ENCODE measurements at regions not wholly inside any gene's neighbourhood (a gene's known extent, or its start where the extent isn't known, plus 50 kb on each side); places are given as distances from the start of the nearest gene placed in this dataset.

DNA sequence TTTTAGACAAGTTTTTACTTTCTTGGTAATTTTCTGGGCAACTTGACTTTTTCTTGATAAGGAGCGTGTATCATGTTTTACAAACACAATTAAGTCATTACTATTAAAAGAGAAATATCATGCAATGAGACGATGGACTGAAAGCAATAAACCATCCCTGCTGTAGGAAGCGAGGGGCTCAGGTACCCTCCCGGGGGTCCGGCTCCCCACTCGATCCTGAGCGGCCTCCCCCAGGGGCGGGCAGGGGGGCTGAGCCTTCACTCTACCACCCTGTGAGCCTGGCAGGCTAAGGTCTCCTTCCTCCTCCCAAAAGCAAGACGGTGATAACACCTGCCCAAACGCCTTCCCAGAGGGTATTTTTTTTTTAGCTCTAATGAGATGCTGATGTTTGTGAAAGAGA is 51.8 kb upstream of the ADGRA1 start:
- DNase-seq = no peak

DNA sequence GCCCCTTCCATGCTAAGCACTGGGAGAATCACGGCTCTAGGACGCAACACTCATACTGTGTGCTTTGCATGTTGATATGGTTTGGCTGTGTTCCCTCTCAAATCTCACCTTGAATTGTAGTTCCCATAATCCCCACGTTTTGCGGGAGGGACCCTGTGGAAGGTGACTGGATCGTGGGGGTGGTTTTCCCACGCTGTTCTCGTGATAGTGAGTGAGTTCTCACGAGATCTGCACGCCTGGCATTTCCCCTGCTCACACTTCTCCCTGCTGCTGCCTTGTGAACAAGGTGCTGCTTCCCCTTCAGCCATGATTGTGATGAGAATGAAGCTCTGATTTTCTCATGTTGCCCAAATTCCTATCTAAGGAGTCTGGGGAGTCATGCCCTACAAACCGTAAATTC is 53.0 kb upstream of the ADGRA1 start:
- no peak for DNase-seq

DNA sequence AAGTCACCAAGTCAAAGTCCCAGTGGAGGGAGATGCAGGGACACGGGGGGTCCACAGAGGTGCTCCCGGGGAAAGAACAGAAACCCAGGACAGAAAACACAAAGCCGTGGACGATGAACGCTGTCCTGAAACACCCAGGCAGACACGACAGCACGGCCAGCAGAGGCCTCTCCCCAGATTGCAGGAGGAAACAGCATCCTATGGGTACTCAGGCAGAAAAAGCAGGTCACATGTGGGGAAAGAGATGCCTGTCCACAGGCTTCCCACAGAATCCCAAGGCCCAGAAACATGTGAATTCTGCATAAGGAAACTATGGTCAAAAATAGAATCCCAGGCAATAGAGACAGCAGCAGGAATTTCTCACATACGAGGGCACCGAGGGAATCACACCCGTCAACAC is 53.6 kb upstream of the ADGRA1 start:
- no peak for DNase-seq

DNA sequence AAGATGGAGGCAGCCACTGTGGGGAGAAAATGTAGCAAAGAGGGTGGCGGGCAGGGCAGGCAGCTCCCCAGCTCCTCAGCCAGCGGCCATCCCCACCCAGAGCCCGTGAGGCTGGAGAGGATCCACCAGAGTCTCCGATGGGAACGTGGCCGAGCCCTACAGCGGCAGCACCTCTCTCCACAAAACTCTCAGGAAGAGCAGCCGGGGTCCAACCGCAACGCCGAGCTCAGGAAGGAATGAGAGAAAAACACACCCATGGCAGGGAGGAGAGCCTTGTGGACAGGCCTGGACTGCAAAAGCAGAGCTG is 54.0 kb upstream of the ADGRA1 start:
- no peak for DNase-seq

DNA sequence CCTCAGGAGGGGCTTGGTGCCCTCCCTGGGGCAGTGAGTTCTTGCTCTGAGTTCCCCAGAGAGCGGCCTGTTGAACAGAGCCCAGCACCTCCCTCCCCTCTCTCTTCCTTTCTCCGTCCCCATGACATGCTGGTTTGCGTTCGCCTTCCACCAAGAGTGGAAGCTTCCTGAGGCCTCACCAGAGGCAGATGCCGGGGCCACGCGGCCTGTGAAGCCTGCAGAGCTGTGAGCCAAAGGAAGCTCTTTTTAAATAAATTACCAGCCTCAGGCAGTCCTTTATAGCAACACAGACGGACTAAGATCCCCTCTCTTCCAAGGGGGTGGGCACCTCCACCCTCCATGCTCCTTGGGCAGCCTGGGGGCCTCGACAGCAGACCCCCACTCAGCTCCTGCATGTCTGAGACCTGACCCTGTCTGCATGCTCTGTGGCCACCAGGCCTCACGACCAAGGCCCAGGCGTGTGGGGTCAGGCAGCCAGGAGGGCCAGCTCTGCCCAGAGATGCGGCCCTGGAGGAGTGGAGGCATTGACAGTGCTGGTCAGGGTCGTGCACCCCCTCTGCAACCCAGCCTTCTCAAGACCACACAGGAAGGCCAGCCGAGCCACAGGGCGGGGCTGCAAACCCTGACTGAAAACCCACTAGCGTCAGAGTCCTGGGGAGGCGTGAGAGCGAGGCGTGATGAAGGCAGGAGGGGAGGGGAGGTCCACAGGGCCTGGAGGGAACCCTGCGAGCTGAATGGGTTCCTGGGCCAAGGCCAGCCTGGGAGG is 54.6 kb upstream of the ADGRA1 start:
- no peak for DNase-seq

DNA sequence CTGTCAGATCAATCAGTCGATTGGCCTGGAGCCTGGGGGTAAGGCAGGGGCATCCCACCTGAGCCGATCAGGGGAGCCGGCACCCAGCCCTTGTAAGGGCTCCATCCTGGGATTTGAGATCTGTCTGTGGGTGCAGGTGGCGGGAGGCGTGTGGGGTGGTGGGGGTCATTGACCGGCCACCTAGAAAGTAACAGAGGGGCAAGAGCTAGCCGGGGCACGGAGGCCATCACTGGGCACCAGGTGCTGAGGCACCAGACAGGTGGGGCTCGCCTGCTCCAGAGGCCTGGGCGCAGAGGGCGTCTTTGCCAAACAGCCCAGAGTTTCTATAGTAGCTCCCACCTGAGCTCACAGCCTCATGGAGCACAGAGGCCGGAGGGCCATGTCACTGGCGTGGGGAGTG is 55.5 kb upstream of the ADGRA1 start:
- DNase-seq = no peak

DNA sequence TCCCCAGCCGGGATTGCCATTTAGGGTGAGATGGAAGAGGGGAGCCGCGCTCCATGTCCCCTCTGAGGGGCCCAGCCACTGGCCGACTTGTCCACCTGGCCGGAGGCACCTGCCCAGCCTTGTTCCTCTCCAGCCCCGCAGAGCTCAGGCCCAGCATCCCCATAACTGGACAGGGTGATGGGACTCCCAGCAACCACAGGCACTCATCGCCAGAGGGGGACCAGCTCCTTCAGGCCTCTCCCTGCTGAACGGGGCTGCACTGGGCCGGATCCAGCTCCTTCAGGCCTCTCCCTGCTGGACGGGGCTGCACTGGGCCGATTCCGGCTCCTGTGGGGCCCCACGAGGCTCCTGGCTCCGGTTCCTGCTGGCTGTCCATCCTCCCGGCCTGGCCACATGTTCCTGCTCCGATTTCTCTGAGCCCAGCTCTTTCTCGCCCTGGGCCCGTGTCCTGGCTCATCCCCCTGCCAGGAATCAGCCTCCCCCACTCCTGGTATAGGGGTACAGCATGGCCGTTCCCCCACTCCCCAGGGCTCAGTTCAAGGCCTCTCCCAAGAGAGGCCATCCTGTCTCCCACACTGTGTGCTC is 56.1 kb upstream of the ADGRA1 start:
- no peak for DNase-seq

DNA sequence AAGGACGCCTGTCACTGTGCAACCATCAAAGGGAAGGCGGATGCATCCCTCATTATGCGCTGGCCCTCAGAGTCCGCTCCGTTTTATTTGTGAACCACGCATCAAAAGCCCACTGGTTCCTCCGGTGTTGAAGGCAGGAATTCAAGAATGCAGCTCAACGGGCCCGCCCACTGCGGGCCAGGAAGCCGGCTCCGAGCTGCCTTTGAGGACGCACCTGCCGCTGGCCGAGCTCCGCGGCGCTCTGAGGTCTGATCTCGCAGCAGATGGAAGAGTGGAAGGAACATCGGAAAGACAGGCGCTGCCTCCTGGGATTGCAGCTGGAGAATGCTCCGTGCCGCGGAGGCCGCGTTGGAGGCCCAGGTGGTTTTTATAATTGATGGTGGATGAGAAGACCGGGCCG is 56.9 kb upstream of the ADGRA1 start:
- peak in 1 of 2 experiments; percentile 2 for DNase-seq

DNA sequence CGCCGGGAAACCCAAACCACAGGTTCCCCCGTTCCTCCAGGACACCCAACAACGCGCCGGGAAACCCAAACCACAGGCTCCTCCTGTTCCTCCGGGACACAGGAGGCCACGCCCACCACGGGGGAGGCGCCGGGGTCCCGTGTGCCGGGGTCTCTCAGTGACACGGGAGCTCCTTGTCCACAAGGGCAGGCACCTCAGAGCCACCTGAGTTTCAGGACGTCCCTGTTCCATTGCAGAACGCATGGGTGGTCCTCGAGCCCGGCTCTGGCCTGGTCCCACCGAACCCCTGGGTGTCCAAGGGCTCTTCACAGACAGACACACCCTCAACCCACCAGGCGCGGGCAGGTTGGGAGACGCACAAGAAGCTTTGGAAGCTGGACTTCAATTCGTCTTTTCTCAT is 57.6 kb upstream of the ADGRA1 start:
- no peak for DNase-seq

DNA sequence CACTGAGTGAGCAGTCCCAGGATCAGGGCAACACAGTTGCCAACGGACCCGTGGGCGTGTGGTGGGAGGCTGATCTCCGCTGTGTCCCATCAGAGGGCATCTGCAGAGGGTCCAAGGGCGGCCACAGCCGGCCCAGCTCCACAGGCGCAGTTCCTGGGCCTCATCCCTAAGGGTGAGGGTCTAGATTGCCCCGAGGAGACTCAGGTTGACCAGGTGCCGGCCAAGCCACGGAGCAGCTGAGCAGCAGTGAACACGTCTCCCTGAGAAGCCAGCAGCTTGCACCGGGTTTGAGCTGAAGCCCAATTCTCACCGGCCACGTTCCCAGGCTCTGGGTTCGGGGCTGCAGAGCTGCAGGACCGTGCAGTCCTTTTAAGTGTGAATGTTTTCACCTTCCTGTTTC is 58.8 kb upstream of the ADGRA1 start:
- DNase-seq = no peak

DNA sequence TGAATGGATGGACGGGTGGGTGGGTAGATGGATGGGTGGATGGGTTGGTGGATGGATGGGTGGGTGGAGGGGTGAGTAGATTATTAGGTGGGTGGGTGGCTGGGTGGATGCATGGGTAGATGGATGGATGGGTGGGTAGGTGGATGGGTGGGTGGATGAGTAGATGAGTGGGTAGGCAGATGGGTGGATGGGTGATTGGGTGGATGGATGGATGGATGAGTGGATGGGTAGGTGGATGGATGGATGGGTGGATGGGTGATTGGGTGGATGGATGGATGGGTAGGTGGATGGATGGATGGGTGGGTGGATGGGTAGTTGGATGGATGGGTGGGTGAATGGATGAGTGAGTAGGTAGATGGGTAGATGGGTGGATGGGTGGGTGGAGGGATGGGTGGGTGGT is 59.6 kb upstream of the ADGRA1 start:
- no peak for DNase-seq

DNA sequence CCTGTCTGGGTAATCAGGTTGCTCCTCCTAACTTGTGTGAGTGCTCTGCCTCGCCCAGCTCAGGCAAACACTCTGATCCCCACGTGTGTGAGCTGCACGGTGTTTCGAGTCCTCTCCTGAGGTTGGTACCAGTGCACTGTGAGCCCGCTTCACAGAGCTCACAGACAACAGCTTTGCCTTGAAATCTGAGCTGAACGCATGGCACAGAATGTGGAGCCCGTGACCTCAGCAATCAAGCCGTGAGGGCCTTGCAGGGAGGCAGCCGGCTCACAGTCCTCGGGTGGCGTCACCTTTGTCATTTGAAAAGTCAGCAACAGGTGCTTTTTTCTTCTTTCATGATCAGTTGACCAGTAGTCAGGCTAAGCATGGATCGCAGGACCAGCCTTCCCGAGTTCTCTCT is 60.2 kb upstream of the ADGRA1 start:
- DNase-seq = no peak

DNA sequence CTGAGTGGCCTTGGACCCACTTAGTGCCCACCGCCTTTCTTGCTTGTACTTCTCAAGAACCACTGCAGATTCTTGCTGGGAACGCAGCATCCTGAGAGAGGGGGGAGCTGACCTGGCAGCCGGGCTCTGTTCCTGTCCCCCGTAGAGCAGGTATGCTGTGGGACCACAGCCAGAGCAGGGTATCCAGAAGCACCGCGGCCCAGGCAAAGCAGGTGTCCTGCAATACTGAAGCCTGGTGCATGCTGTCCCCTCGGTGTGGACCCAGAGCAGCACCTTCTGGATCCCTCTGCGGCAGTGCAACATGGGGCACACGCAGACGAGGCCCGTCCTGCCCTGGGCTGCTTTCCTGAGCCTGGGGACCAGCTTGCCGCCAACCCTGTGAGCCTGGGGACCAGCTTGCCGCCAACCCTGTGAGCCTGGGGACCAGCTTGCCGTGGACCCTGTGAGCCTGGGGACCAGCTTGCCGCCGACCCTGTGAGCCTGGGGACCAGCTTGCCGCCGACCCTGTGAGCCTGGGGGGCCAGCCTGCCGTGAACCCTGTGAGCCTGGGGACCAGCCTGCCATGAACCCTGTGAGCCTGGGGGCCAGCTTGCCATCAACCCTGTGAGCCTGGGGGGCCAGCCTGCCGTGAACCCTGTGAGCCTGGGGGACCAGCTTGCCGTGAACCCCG is 60.9 kb upstream of the ADGRA1 start:
- DNase-seq = no peak

DNA sequence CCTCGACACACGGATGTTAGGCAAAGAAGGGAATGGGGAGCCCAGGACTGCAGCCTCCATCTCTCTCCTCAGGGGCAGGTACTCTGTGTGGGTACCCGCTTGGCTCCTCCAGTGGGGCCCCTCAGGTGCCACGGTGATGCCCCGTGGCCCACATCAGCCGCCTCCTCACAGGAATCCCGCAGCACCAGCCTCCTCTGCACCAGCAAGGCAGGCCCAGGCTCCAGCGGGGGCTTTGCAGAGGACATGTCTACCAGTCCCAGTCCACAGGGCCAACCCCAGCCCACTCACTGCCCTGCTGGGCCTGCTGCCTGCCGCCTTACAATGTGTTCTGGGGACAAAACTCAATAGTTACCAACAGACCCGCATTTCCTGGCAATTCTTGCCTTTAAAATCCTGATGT is 61.6 kb upstream of the ADGRA1 start:
- no peak for DNase-seq

DNA sequence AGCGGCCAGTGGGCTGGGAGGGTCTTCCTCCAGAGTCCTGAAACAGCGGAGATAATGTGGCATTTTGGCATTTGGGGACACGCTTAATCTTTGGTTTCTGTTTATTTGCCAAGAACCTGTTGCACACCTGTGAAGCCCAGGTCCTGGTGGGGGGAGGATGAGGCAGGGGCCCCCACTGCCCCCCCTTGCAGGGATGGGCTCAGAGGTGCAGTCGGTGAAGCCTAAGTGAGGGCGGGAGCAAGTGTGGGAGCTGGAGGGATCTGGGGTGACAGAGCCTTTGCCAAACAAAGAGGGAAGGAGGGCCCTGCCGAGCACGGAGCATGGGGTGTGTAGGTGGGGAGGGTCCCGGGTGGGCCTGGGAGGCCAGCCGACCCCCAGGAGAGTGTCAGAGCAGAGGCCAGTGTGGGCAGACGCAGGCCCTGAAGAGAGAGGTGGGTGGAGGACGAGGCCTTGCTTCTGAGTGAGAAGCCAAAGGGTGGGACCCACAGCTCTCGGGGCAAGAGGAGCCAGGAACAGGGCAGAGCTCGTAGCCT is 62.1 kb upstream of the ADGRA1 start:
- no peak for DNase-seq

DNA sequence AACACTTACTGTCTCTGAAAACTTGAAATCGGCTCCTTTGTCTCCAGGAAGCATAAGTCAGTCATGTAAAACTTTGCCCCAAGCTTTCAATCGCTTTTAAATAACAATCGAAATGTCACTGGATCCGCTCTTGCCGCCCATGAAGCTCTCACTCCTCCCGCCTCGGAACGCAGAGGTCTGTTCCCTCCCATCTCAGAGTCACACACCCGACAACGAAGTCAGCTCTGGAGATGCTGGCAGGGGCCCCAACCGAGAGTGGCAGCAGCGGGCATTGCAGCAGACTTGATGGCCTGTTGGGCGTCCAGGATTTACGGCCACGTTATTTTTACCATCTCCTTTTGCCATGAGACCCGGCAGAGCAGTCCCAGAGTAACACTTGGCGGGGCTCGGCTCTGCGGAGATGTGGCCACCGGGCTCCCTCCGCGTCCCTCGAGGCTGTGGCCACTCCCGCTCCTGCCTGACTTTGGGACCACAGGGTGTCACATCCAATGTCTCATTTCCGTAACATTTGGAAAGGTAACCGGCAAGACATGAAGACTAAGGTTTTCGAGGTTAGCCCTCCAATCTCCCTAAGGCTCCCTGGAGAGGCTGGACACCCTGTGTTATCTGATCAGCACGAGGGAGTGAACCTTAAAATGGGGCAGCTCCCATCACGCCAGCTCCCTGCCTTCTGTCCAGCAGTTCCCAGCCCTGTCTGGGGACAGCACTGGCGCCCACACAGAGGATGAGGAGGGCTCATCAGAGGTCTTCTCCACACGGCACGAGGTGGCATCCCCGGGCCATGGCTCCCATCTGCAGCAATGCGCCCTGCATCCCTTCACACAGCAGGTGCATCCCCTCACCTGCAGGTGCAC is 62.8 kb upstream of the ADGRA1 start:
- no peak for DNase-seq

DNA sequence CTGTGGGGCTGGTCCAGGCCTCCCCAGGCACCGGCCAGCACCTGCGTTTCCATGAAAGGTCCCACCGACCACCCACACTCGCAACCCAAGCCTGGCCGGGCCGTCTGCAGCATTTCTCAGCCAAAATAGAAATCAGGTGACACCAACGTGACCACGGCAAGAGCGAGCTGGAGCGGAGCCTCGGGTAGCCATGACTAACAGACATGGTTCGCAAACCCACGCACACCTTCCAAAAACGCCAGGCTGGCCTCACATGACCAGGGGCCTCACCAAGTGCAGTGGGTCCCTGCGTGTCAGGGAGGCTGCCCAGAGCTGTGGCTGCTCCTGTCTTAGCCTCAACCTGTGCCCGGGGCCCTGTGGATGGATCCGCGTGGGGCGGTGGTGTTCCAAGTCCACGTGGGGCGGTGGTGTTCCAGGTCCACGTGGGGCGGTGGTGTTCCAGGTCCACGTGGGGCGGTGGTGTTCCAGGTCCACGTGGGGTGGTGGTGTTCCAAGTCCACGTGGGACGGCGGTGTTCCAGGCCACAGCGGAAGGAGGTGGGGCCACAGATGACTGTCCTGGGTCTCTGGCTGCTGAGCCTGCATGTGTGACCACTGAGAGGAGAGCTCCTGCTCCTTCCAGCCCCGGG is 64.4 kb upstream of the ADGRA1 start:
- DNase-seq = no peak

DNA sequence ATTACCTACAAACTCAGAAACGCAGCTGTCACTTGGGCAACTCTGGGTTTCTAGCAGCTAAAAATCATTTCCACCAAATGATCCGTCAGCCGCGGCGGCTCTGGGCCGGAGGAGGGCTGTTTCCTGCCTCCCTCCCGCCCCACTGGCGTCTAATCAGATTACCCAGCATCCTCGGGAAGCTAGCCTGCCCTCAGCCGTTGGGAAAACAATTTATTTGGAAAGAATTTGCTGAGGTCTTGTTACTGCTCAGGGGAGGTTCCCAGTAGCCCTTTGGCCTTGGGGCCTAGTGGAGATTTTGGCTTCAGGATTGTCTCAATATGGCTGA is 65.0 kb upstream of the ADGRA1 start:
- no peak for DNase-seq

DNA sequence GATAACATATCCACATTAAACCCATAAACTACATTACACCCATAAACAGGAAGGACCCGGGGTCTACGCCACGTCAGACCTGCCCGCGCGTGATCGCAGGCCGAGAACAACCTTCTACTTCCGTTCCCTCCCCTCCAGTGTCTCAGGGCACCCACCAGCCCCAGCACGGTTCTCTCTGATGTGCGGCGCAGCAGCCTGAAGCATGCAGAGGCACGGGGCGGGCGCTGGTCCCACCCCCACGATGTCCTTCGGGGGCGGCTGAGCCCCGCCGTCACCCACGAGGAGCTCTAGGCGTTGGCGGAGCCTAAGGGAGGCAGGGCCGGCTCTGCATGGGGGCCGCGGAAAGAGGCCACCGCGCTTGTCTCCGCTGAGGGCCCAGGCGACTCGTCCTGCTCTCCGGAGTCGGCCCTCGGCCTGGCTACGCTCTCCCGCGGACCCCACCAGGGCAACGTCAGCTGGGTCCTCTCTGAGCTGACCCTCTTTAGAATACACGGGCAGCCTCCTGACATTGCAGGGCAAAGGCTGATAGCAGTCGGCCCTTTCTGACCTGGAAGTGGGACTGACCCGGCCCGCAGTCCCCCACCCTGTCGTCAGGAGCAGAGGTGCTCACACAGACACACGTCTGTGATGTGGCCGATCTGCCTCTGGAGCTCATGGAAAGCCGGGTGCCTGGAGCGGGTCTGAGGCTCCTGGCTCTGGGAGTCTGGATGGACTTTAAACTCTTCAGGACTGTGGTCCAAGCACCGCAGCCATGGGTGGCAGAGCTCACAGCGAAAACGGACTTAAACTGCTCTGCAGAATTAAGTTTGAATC is 65.6 kb upstream of the ADGRA1 start:
- DNase-seq = no peak

DNA sequence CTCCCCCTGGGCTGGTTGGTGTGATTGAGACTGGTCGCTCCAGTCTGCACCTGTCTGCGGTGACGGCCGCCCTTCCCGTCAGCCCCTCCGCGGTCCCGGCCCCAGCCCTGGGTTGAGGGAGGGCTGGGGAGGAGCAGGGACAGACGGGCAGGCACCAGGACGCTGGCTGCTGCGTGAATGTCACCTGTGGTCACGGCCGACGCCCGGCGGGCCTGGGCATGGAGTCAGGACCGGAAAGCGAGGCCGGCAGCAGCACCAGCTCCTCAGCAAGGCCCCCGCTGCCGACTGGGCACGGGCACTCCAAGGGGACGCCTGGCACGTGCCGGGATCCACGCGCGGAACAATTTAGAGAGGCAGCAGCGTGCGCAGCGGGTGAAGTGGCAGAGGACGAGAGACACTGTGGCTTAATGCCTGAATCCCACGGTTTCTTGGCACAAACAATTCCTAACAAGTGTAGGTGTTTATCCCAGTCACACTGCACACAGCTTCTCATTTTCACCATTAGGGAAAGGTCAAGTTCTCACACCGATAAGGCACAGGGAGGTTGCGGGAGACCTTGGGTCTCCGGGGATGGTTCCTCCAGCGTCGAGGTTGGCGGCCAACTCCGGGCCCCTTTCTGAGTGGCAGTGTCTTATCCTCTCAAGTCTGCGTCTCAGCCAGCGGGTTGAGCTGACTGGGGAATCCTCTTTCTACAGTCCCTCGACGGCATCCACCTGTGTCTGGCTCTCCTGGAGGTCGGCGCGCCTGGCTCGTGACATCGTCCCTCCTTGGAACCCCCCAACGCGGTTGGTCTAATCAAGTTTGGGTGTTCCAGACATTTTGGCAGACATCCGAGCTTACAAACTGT is 66.4 kb upstream of the ADGRA1 start:
- DNase-seq = no peak

DNA sequence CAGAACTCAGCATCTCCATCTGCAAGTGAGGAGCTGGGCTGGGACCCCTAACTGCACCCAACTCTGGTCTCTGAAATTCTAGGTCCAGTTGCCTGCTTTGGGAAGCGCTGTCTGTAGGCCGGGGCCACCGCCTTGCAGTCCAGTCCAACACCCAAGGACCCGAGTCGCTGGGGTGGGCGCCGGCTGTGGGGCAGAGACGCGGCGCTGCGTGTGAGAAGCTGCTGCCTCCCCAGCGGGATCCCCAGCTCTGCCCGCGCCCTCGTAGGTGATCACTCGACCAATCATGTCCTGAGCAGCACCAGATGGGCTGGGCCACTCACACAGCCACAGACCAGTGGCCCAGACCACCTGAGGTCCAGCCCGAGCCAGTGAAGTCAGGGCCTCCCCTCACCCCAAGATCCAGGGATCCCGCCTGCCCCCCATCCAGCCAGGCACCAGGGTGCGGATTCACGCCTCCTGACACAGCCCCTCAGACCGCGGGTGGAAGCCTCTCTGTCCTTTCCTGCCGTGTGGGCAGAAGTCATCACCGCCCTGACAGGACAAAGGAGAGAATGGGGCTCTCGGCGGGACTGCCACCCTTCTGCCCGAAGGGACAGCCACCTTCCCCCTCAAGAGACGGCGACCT is 67.4 kb upstream of the ADGRA1 start:
- DNase-seq = no peak

All from NCI-H2081 (cell line).